ENCODE measurements at regions not wholly inside any gene's neighbourhood (a gene's known extent, or its start where the extent isn't known, plus 50 kb on each side); places are given as distances from the start of the nearest gene placed in this dataset.

GRCh38 chr3:94221829-94222228, 159.0 kb downstream of the NSUN3 start:
- no peak overlapping the region for H3K27ac Mint-ChIP-seq
- Histone ChIP-seq H3K4me3 (no peak overlapping the region), H3K36me3 (no peaks in the 10 kb centered on the region), H3K9me3 (ENCODE audit: low read depth) (no peaks in the 10 kb centered on the region), H3F3A (ENCODE audit: low read depth) (no peaks in the 10 kb centered on the region), H3K9ac (no peak overlapping the region), H4K20me1 (ENCODE audit: low read depth) (no peaks in the 10 kb centered on the region), H3K79me2 (ENCODE audit: low read depth) (no peaks in the 10 kb centered on the region), H3K27me3 (no peaks in the 10 kb centered on the region), H3K4me2 (no peak overlapping the region), H3K4me1 (peaks cover 17% of the 10 kb centered on the region), H2AFZ (replicated peaks) (no peak overlapping the region), H3K27ac (no peak overlapping the region)
- H3K27me3 Mint-ChIP-seq (ENCODE audit: insufficient read depth, low read depth), result no peaks in the 10 kb centered on the region
- H3K36me3 Mint-ChIP-seq, result no peaks in the 10 kb centered on the region
- no peak overlapping the region for H3K4me3 Mint-ChIP-seq
- TF ChIP-seq EZH2phosphoT487 (IDR thresholded peaks at IDR 0.05) (no peak), EZH2 (IDR thresholded peaks at IDR 0.05) (no peak), CTCF (IDR thresholded peaks at IDR 0.05) (no peak)
- DNase-seq (ENCODE audit: low spot score), result no peak
- peaks cover 26% of the 10 kb centered on the region for H3K4me1 Mint-ChIP-seq
- no peaks in the 10 kb centered on the region for H3K9me3 Mint-ChIP-seq

GRCh38 chr3:94225148-94225865, 162.4 kb downstream of the NSUN3 start:
- Mint-ChIP-seq H3K27me3 (ENCODE audit: insufficient read depth, low read depth) (no peaks in the 10 kb centered on the region), H3K9me3 (no peaks in the 10 kb centered on the region), H3K4me3 (no peak overlapping the region), H3K4me1 (peaks cover 31% of the 10 kb centered on the region), H3K36me3 (no peaks in the 10 kb centered on the region), H3K27ac (peak overlapping the region; percentile 21)
- Histone ChIP-seq H3K4me2 (no peak overlapping the region), H3K79me2 (ENCODE audit: low read depth) (no peaks in the 10 kb centered on the region), H2AFZ (replicated peaks) (no peak overlapping the region), H3K36me3 (no peaks in the 10 kb centered on the region), H3K4me1 (peaks cover 23% of the 10 kb centered on the region), H3K9me3 (ENCODE audit: low read depth) (no peaks in the 10 kb centered on the region), H3F3A (ENCODE audit: low read depth) (no peaks in the 10 kb centered on the region), H4K20me1 (ENCODE audit: low read depth) (no peaks in the 10 kb centered on the region), H3K4me3 (no peak overlapping the region), H3K27me3 (no peaks in the 10 kb centered on the region), H3K9ac (no peak overlapping the region), H3K27ac (no peak overlapping the region)
- no peak for DNase-seq (ENCODE audit: low spot score)
- no peak for TF ChIP-seq EZH2phosphoT487 (IDR thresholded peaks at IDR 0.05)
- TF ChIP-seq CTCF (IDR thresholded peaks at IDR 0.05), result no peak
- no peak for TF ChIP-seq EZH2 (IDR thresholded peaks at IDR 0.05)

GRCh38 chr3:94226078-94226477, 163.2 kb downstream of the NSUN3 start:
- no peaks in the 10 kb centered on the region for H3K36me3 ChIP-seq
- no peaks in the 10 kb centered on the region for H3K9me3 ChIP-seq (ENCODE audit: low read depth)
- Mint-ChIP-seq H3K27me3 (ENCODE audit: insufficient read depth, low read depth) (no peaks in the 10 kb centered on the region), H3K4me1 (peaks cover 28% of the 10 kb centered on the region), H3K4me3 (no peak overlapping the region), H3K36me3 (no peaks in the 10 kb centered on the region), H3K27ac (no peak overlapping the region), H3K9me3 (no peaks in the 10 kb centered on the region)
- no peaks in the 10 kb centered on the region for H3F3A ChIP-seq (ENCODE audit: low read depth)
- DNase-seq (ENCODE audit: low spot score), result no peak
- H4K20me1 ChIP-seq (ENCODE audit: low read depth), result no peaks in the 10 kb centered on the region
- H3K79me2 ChIP-seq (ENCODE audit: low read depth), result no peaks in the 10 kb centered on the region
- H3K4me2 ChIP-seq, result no peak overlapping the region
- H3K27me3 ChIP-seq, result no peaks in the 10 kb centered on the region
- no peak overlapping the region for H3K9ac ChIP-seq
- peak overlapping the region; percentile 7 for H2AFZ ChIP-seq (replicated peaks)
- H3K4me1 ChIP-seq, result peaks cover 16% of the 10 kb centered on the region
- TF ChIP-seq EZH2 (IDR thresholded peaks at IDR 0.05) (no peak), CTCF (IDR thresholded peaks at IDR 0.05) (no peak), EZH2phosphoT487 (IDR thresholded peaks at IDR 0.05) (no peak)
- H3K27ac ChIP-seq, result no peak overlapping the region
- H3K4me3 ChIP-seq, result no peak overlapping the region

All from neural progenitor cell (in vitro differentiated cells).